ENCODE measurements at regions not wholly inside any gene's neighbourhood (a gene's known extent, or its start where the extent isn't known, plus 50 kb on each side); places are given as distances from the start of the nearest gene placed in this dataset.

DNA sequence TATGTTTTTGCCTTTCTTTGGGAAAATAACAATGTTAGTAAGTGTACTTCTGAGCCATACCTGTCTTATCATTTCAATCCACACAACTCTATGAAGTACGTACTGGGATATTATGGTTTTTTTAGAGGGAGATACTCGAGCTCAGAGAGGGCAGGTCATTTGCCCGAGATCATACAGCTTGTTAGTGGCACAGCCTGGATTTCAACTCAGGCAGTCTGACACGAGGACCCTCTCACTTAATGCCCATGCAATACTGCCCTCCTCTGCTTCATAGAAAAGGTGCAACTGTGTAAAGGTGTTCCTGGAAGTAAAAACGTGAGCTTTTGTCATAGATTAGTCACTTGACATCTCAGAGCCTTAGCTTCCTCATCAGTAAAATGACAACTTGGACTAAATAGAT lies 128.0 kb downstream of the NDUFA12 start:
- TF ChIP-seq, protein P1, sequence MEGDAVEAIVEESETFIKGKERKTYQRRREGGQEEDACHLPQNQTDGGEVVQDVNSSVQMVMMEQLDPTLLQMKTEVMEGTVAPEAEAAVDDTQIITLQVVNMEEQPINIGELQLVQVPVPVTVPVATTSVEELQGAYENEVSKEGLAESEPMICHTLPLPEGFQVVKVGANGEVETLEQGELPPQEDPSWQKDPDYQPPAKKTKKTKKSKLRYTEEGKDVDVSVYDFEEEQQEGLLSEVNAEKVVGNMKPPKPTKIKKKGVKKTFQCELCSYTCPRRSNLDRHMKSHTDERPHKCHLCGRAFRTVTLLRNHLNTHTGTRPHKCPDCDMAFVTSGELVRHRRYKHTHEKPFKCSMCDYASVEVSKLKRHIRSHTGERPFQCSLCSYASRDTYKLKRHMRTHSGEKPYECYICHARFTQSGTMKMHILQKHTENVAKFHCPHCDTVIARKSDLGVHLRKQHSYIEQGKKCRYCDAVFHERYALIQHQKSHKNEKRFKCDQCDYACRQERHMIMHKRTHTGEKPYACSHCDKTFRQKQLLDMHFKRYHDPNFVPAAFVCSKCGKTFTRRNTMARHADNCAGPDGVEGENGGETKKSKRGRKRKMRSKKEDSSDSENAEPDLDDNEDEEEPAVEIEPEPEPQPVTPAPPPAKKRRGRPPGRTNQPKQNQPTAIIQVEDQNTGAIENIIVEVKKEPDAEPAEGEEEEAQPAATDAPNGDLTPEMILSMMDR (IDR thresholded peaks at IDR 0.05): peak; percentile 50
- TF ChIP-seq EZH2phosphoT487 (IDR thresholded peaks at IDR 0.05): no peak
